Activated CD8-positive, alpha-beta T cell treated with anti-CD3 and anti-CD28 coated beads for 36 hours (primary cell): ENCODE measurements at regions not wholly inside any gene's neighbourhood (a gene's known extent, or its start where the extent isn't known, plus 50 kb on each side); places are given as distances from the start of the nearest gene placed in this dataset.

Source experiments
- ATAC-seq: fragments of 200-7000 bp; cut with Tn5 transposase; one replicate; pipeline ENCODE4 v1.10.0; 2021; ENCODE audit warnings: mild to moderate bottlenecking, moderate library complexity
- CTCF ChIA-PET: fragments of 350-600 bp; sonication (Branson Sonifier 250); formaldehyde crosslinking; loops from one replicate; lab custom pipeline; 2021; ENCODE audit warnings: antibody characterized with exemption; lab: Charles Lee
- POLR2A ChIA-PET: fragments of 350-600 bp; sonication (Branson Sonifier 250); formaldehyde crosslinking; loops from one replicate; lab custom pipeline; 2021; ENCODE audit warnings: antibody characterized with exemption; lab: Charles Lee
- DNase-seq: peaks from one replicate; pipeline ENCODE4 v3.0.0-alpha.2; 2020
- H3K27ac Mint-ChIP-seq: one replicate; pipeline ENCODE4 v1.8.0; 2021; ENCODE audit warnings: mild to moderate bottlenecking, mixed read lengths
- H3K27me3 Mint-ChIP-seq: one replicate; pipeline ENCODE4 v1.8.0; 2021; ENCODE audit warnings: mixed read lengths
- H3K36me3 Mint-ChIP-seq: one replicate; pipeline ENCODE4 v1.8.0; 2021; ENCODE audit warnings: low read depth, mixed read lengths
- H3K4me1 Mint-ChIP-seq: one replicate; pipeline ENCODE4 v1.8.0; 2021; ENCODE audit warnings: low read depth, mixed read lengths
- H3K4me3 Mint-ChIP-seq: one replicate; pipeline ENCODE4 v1.8.0; 2021; ENCODE audit warnings: mild to moderate bottlenecking, moderate library complexity, mixed read lengths
- H3K9me3 Mint-ChIP-seq: one replicate; pipeline ENCODE4 v1.8.0; 2021; ENCODE audit warnings: mixed read lengths
- CTCF ChIP-seq: fragments of 200-600 bp; IDR thresholded peaks from one replicate; pipeline ENCODE4 v1.8.0; 2022; ENCODE audit warnings: antibody characterized with exemption, mild to moderate bottlenecking
- intact Hi-C: fragments of 100-400 bp; cut with micrococcal nuclease; formaldehyde crosslinking; loops from one replicate; pipeline ENCODE4 v1.10.0; 2022

DNA sequence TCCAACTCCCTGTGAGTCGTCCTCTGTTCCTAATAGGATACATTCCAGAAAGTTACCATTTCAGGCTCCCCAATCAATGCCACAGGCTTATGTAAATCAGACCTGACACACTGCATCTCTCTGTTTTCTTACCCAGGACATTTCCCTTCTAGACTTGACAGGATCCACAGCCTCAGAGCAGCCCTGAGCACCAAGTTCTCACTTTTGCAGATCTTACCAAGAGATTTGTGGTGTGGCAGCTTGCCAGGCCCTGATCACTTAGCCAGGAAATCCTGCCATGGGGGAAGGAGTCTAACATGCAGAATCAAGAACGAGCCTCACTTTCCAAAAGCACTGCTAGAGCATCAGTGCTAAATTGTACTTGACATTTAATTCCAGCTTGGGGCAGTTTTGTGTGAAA is 202.9 kb downstream of the TBX15 start:
- peaks cover 6% of the 10 kb centered on the region for H3K9me3 Mint-ChIP-seq
- H3K27ac Mint-ChIP-seq, result no peak overlapping the region
- no peak overlapping the region for H3K4me3 Mint-ChIP-seq

GRCh38 chr1:118783095-118783758 is 204.9 kb downstream of the TBX15 start:
- ATAC-seq, result no peak
- no peaks in the 10 kb centered on the region for H3K36me3 Mint-ChIP-seq
- H3K27me3 Mint-ChIP-seq, result no peaks in the 10 kb centered on the region
- DNase-seq, result no peak
- no peak overlapping the region for H3K27ac Mint-ChIP-seq
- intact Hi-C loops, result no loop called here
- ChIA-PET CTCF (no interaction called here), POLR2A (no interaction called here)
- no peak overlapping the region for H3K4me3 Mint-ChIP-seq
- no peaks in the 10 kb centered on the region for H3K4me1 Mint-ChIP-seq
- H3K9me3 Mint-ChIP-seq, result peaks cover 2% of the 10 kb centered on the region
- no peak for TF ChIP-seq CTCF

More for the DNA sequence above, 202.9 kb downstream of the TBX15 start:
- ATAC-seq (no peak), DNase-seq (no peak)
- POLR2A ChIA-PET, result no interaction called here
- Mint-ChIP-seq H3K36me3 (no peaks in the 10 kb centered on the region), H3K4me1 (no peaks in the 10 kb centered on the region), H3K27me3 (no peaks in the 10 kb centered on the region)
- CTCF ChIA-PET, result no interaction called here
- intact Hi-C loops, result no loop called here
- no peak for TF ChIP-seq CTCF

DNA sequence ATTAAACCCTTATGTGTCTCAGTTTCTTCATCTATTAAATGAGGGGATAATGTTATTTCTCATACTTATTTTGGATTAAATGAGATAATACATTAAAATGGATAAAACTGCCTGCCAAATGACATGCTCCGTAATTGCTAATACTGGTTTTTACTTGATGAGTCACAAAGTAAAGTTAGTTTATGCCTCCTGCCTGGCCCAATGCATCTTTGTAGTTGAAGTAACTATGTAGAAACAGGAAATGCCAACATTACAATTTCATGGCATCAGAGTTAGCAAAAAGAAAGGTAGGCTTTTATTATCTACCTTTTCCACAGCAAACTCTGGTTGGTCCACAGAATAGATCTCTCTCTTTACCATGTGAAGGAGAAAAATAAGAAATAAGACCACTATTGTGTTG is 214.5 kb downstream of the TBX15 start:
- ATAC-seq (no peak), DNase-seq (no peak)
- ChIA-PET CTCF (no interaction called here), POLR2A (no interaction called here)
- Mint-ChIP-seq H3K27me3 (no peaks in the 10 kb centered on the region), H3K4me3 (no peak overlapping the region), H3K4me1 (no peaks in the 10 kb centered on the region), H3K36me3 (no peaks in the 10 kb centered on the region), H3K9me3 (peaks cover 8% of the 10 kb centered on the region), H3K27ac (no peak overlapping the region)
- intact Hi-C loops, result no loop called here
- TF ChIP-seq CTCF, result no peak

GRCh38 chr1:118767971-118768370 is 220.2 kb downstream of the TBX15 start:
- no peaks in the 10 kb centered on the region for H3K27me3 Mint-ChIP-seq
- CTCF ChIA-PET, result no interaction called here
- peaks cover 14% of the 10 kb centered on the region for H3K9me3 Mint-ChIP-seq
- POLR2A ChIA-PET, result no interaction called here
- H3K4me1 Mint-ChIP-seq, result no peaks in the 10 kb centered on the region
- no peak for TF ChIP-seq CTCF
- no peak overlapping the region for H3K4me3 Mint-ChIP-seq
- ATAC-seq, result no peak
- no peaks in the 10 kb centered on the region for H3K36me3 Mint-ChIP-seq
- intact Hi-C loops, result no loop called here
- no peak overlapping the region for H3K27ac Mint-ChIP-seq
- DNase-seq, result no peak

DNA sequence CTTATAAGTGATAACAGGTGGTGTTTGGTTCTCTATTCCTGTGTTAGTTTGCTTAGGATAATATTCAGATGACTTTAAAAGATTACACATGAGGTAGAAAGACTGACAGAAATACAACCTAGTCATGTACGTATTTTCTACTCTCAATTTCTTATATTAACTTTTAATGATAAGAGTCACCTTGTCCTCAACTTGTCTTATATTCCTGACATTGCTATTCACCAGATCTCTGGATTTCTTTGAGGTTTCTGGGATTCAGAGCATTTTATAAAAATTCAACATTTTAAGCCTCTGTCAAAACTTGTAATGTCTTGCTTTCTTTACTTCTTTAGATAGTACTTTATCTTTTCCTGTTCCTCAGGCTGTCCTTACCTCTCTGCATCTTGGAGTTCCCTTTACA is 234.2 kb downstream of the TBX15 start:
- TF ChIP-seq CTCF, result no peak

More for the DNA sequence above, 234.2 kb downstream of the TBX15 start:
- H3K4me3 Mint-ChIP-seq, result no peak overlapping the region
- H3K27me3 Mint-ChIP-seq, result no peaks in the 10 kb centered on the region
- no peak for ATAC-seq
- no peaks in the 10 kb centered on the region for H3K4me1 Mint-ChIP-seq
- H3K9me3 Mint-ChIP-seq, result no peaks in the 10 kb centered on the region
- CTCF ChIA-PET, result no interaction called here
- no peak for DNase-seq
- POLR2A ChIA-PET, result no interaction called here
- no peak overlapping the region for H3K27ac Mint-ChIP-seq
- H3K36me3 Mint-ChIP-seq, result no peaks in the 10 kb centered on the region
- intact Hi-C loops, result no loop called here
